ES-I3 (cell line): ENCODE measurements at regions not wholly inside any gene's neighbourhood (a gene's known extent, or its start where the extent isn't known, plus 50 kb on each side); places are given as distances from the start of the nearest gene placed in this dataset.

Experiments used
- H3K36me3 ChIP-seq: 2 replicates; pipeline ENCODE4 v1.6.1; 2013; ENCODE audit warnings: mild to moderate bottlenecking, low read length, control low read depth, moderate library complexity; ENCODE audit not compliant: insufficient read depth
- H3K4me1 ChIP-seq: 2 replicates; pipeline ENCODE4 v1.6.1; 2013; ENCODE audit warnings: mild to moderate bottlenecking, control low read depth, low read length; ENCODE audit not compliant: insufficient read depth
- H3K9ac ChIP-seq: 2 replicates; pipeline ENCODE4 v1.6.1; 2013; ENCODE audit warnings: low read depth, mild to moderate bottlenecking, low read length, moderate library complexity
- H3K9me3 ChIP-seq: 2 replicates; pipeline ENCODE4 v1.6.1; 2013; ENCODE audit warnings: mild to moderate bottlenecking, low read length, moderate library complexity; ENCODE audit not compliant: control insufficient read depth, insufficient read depth

DNA sequence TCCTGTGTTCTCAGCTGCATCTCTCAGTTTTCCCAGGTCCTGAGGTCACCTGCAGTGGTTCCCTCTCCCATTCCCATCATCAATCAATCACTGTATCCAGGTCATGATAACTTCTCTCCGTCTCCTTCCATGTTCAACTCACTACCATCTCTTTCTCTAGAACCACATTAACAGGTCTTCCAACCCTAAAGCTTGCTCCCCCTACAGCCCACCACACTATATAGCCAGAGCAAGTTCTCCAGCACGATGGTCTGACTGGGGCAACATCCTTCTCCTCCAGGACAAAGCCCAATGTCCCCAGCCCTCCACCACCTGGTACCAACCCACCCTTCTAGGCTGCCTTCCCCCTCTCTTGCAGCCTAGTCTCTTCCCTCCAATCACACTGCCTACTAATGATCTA lies 241.6 kb downstream of the CDK5RAP2 start:
- H3K9me3 ChIP-seq: no peaks in the 10 kb centered on the region
- H3K9ac ChIP-seq: no peak overlapping the region
- H3K4me1 ChIP-seq: no peaks in the 10 kb centered on the region
- H3K36me3 ChIP-seq: no peaks in the 10 kb centered on the region

DNA sequence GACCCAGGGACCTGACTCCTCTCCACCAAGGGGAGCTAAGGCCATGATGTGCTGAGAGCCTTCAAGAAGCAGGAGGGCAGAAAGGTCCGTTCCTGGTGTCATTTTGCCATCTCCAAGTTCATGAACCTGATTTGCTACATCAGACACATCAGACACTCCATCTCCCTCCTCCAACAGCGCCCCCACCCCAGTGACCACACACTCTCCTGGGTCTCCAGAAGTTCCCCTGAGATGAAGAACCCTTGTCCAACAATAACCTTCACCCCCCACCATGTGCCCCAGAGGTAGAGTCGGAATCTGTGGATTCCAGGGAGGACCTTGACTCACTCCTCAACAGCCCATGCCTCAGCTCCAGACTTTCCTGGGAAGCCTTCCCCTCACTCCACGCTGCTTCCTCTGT lies 242.8 kb downstream of the CDK5RAP2 start:
- Histone ChIP-seq H3K9ac (no peak overlapping the region), H3K4me1 (no peaks in the 10 kb centered on the region), H3K36me3 (no peaks in the 10 kb centered on the region), H3K9me3 (no peaks in the 10 kb centered on the region)

GRCh38 chr9:120336753-120337090 lies 243.2 kb downstream of the CDK5RAP2 start:
- no peaks in the 10 kb centered on the region for H3K4me1 ChIP-seq
- H3K9ac ChIP-seq: no peak overlapping the region
- H3K36me3 ChIP-seq: no peaks in the 10 kb centered on the region
- no peaks in the 10 kb centered on the region for H3K9me3 ChIP-seq

GRCh38 chr9:120336021-120336752 lies 243.8 kb downstream of the CDK5RAP2 start:
- H3K9ac ChIP-seq: no peak overlapping the region

GRCh38 chr9:120331913-120332312 lies 248.1 kb downstream of the CDK5RAP2 start:
- no peaks in the 10 kb centered on the region for H3K9me3 ChIP-seq

More at GRCh38 chr9:120336021-120336752, 243.8 kb downstream of the CDK5RAP2 start:
- Histone ChIP-seq H3K4me1 (no peaks in the 10 kb centered on the region), H3K9me3 (no peaks in the 10 kb centered on the region), H3K36me3 (no peaks in the 10 kb centered on the region)

DNA sequence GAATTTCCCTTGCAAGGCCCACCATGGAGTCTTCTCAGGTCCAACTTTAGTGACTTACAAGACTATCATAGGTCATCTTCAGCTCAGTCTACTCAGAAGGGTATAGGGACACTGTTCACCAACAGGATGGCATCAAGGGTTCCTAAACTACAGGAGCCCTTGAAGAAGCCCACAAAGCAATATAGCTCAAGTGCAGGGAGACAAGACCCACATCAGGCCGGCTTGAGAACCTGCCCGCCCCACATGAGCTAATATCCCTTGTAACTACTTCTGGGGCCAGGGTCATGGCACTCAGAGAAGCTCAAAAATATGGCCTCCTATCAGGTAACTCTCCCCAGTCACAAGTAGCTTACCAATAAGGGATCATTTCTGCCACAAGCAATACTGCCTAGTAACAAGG lies 249.9 kb downstream of the CDK5RAP2 start:
- H3K36me3 ChIP-seq: no peaks in the 10 kb centered on the region
- H3K9ac ChIP-seq: no peak overlapping the region
- no peaks in the 10 kb centered on the region for H3K4me1 ChIP-seq
- no peaks in the 10 kb centered on the region for H3K9me3 ChIP-seq

More at GRCh38 chr9:120331913-120332312, 248.1 kb downstream of the CDK5RAP2 start:
- Histone ChIP-seq H3K4me1 (no peaks in the 10 kb centered on the region), H3K36me3 (no peaks in the 10 kb centered on the region), H3K9ac (no peak overlapping the region)

DNA sequence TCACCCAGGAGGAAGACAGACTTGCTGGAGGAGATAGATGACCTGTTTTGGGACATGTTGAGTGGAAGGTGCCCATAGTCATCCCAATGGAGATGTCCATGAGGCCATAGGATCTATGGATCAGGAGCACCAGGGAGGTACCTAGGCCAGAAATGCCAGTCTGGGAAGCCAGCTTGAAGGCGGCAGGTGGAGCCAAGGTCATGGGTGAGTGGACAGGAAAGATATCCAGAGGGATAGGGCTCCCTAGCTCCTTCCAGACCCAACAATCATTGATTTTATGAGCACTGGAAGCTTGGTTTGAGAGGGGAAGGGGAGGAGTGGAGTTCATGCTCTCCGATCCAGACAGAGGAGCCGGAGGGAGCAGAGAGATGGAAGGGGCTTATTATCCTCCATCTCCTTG lies 252.6 kb downstream of the CDK5RAP2 start:
- no peak overlapping the region for H3K9ac ChIP-seq
- no peaks in the 10 kb centered on the region for H3K4me1 ChIP-seq
- H3K36me3 ChIP-seq: no peaks in the 10 kb centered on the region
- H3K9me3 ChIP-seq: no peaks in the 10 kb centered on the region

GRCh38 chr9:120326049-120326693 lies 253.8 kb downstream of the CDK5RAP2 start:
- no peak overlapping the region for H3K9ac ChIP-seq
- no peaks in the 10 kb centered on the region for H3K4me1 ChIP-seq
- H3K9me3 ChIP-seq: no peaks in the 10 kb centered on the region
- no peaks in the 10 kb centered on the region for H3K36me3 ChIP-seq

GRCh38 chr9:120324996-120325642 lies 254.8 kb downstream of the CDK5RAP2 start:
- no peak overlapping the region for H3K9ac ChIP-seq
- H3K9me3 ChIP-seq: no peaks in the 10 kb centered on the region
- no peaks in the 10 kb centered on the region for H3K4me1 ChIP-seq
- H3K36me3 ChIP-seq: no peaks in the 10 kb centered on the region

- Histone ChIP-seq H3K9me3 (no peaks in the 10 kb centered on the region), H3K4me1 (no peaks in the 10 kb centered on the region), H3K9ac (no peak overlapping the region), H3K36me3 (no peaks in the 10 kb centered on the region)
Measured at GRCh38 chr9:120324461-120324860, 255.5 kb downstream of the CDK5RAP2 start.

GRCh38 chr9:120323125-120323524 lies 256.8 kb downstream of the CDK5RAP2 start:
- Histone ChIP-seq H3K9me3 (no peaks in the 10 kb centered on the region), H3K9ac (no peak overlapping the region), H3K36me3 (no peaks in the 10 kb centered on the region), H3K4me1 (no peaks in the 10 kb centered on the region)

- Histone ChIP-seq H3K9me3 (no peaks in the 10 kb centered on the region; the same call in 1 of the 2 replicates), H3K36me3 (no peaks in the 10 kb centered on the region), H3K9ac (no peak overlapping the region), H3K4me1 (no peaks in the 10 kb centered on the region)
Measured at GRCh38 chr9:120319452-120319851, 260.5 kb downstream of the CDK5RAP2 start.

DNA sequence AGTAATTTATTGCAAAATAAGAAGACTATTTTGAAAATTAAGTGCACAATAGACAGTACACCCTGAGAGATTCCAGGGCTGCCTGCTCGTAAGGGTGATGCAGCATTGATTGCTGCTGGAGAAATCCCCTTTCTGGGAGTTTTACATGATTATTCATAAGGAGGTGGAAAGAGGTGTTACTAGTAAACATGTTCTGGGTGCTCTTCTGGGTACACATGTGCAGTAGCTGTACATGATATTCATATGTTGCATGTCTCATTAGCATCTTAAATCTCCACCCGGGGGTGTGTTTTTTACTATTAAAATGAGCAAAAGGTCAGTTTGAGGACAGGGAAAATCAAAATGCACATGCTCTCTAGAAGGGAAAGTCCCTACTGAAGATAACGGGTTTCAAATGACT lies 264.8 kb downstream of the CDK5RAP2 start:
- no peaks in the 10 kb centered on the region; the same call in 1 of the 2 replicates for H3K9me3 ChIP-seq
- H3K36me3 ChIP-seq: no peaks in the 10 kb centered on the region; the same call in 1 of the 2 replicates
- H3K9ac ChIP-seq: no peak overlapping the region
- no peaks in the 10 kb centered on the region for H3K4me1 ChIP-seq

DNA sequence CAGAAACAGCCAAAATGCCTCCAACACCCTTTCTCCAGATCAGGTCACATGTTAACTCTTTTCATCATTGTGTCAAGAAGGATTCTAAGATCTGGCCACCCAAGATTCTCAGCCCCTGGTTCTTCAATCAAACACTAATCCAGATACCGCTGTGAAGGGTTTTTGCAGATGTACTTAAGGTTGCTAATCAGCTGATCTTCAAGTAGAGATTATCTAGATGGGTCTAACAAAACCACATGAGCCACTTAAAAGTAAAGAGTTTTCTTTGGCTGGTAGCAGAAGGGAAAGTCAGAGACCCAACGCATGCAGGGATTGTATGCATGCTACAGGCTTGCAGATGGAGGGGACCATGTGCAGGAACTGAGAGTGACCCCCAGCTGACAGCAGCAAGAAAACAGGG lies 267.9 kb downstream of the CDK5RAP2 start:
- Histone ChIP-seq H3K36me3 (no peaks in the 10 kb centered on the region; the same call in 1 of the 2 replicates), H3K9ac (no peak overlapping the region), H3K4me1 (no peaks in the 10 kb centered on the region), H3K9me3 (no peaks in the 10 kb centered on the region; the same call in 1 of the 2 replicates)

DNA sequence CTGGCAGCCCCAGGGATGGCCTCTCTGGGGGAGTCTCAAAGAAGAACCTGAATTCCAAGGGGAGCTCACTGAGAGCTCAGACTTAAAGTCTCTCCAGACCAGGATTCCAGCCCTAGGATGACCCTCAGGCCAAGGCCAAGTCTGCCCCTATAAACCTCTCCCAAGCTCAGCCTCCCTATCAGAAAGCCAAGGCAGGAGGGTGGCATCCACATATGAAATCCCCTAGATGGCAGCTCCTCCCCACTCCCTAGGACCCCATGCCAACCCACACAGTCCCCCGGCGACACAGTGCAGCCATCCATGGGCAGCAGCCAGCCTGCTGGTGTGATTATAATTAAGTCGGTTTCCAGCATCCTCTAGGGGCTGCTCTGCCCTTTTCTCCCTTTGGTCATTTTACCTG lies 269.9 kb downstream of the CDK5RAP2 start:
- H3K4me1 ChIP-seq: no peaks in the 10 kb centered on the region
- no peak overlapping the region for H3K9ac ChIP-seq
- H3K36me3 ChIP-seq: no peaks in the 10 kb centered on the region; the same call in 1 of the 2 replicates
- no peaks in the 10 kb centered on the region; the same call in 1 of the 2 replicates for H3K9me3 ChIP-seq
